Osteoblast (primary cell): ENCODE measurements at regions not wholly inside any gene's neighbourhood (a gene's known extent, or its start where the extent isn't known, plus 50 kb on each side); places are given as distances from the start of the nearest gene placed in this dataset.

Experiments
- DNase-seq: peaks from one replicate; pipeline ENCODE4 v3.0.0; 2011; ENCODE audit warnings: low spot score, mixed read lengths; ENCODE audit not compliant: insufficient read length; ENCODE audit errors: missing footprints
- H2AFZ ChIP-seq: 2 replicates; pipeline ENCODE4 v1.6.0; 2011; ENCODE audit warnings: mild to moderate bottlenecking, low read length
- H3K27ac ChIP-seq: 2 replicates; pipeline ENCODE4 v1.5.1; 2011; ENCODE audit warnings: mild to moderate bottlenecking, low read depth, low read length, moderate library complexity
- H3K27me3 ChIP-seq: 2 replicates; pipeline ENCODE4 v1.6.0; 2012; ENCODE audit warnings: mild to moderate bottlenecking, control low read depth, inconsistent platforms, low read length, moderate library complexity; ENCODE audit not compliant: insufficient read depth
- H3K36me3 ChIP-seq: 2 replicates; pipeline ENCODE4 v1.5.1; 2011; ENCODE audit warnings: mild to moderate bottlenecking, low read length, control low read depth, moderate library complexity; ENCODE audit not compliant: insufficient read depth
- H3K4me1 ChIP-seq: 2 replicates; pipeline ENCODE4 v1.5.1; 2011; ENCODE audit warnings: mild to moderate bottlenecking, low read length, control low read depth, moderate library complexity; ENCODE audit not compliant: insufficient read depth
- H3K4me2 ChIP-seq: 2 replicates; pipeline ENCODE4 v1.6.0; 2011; ENCODE audit warnings: mild to moderate bottlenecking, low read length; ENCODE audit not compliant: insufficient read depth
- H3K4me3 ChIP-seq: fragments of 200-600 bp; sonication (generic); 3 replicates; pipeline ENCODE4 v1.5.1; 2012; ENCODE audit warnings: mild to moderate bottlenecking, low read length, inconsistent platforms; ENCODE audit not compliant: insufficient read depth
- H3K79me2 ChIP-seq: 2 replicates; pipeline ENCODE4 v1.6.0; 2012; ENCODE audit warnings: mild to moderate bottlenecking, low read length, control low read depth, inconsistent platforms; ENCODE audit not compliant: insufficient read depth
- H3K9me3 ChIP-seq: 2 replicates; pipeline ENCODE4 v1.5.1; 2011; ENCODE audit warnings: low read depth, low read length, control low read depth
- H4K20me1 ChIP-seq: 2 replicates; pipeline ENCODE4 v1.6.0; 2012; ENCODE audit warnings: mild to moderate bottlenecking, low read length, control low read depth; ENCODE audit not compliant: insufficient read depth
- CTCF ChIP-seq: IDR thresholded peaks from 2 replicates; pipeline ENCODE4 v1.5.1; 2011; ENCODE audit warnings: mild to moderate bottlenecking, low read depth, low read length, moderate library complexity; ENCODE audit errors: extremely low read depth

GRCh38 chr22:34102633-34103032 is 182.4 kb upstream of the LARGE1 start:
- Histone ChIP-seq H3K27ac (no peak overlapping the region), H3K79me2 (no peaks in the 10 kb centered on the region), H3K36me3 (no peaks in the 10 kb centered on the region), H3K4me3 (no peak overlapping the region), H3K9me3 (no peaks in the 10 kb centered on the region), H3K27me3 (no peaks in the 10 kb centered on the region), H2AFZ (no peak overlapping the region), H4K20me1 (no peaks in the 10 kb centered on the region), H3K4me1 (no peaks in the 10 kb centered on the region), H3K4me2 (no peak overlapping the region)
- DNase-seq, result no peak
- no peak for TF ChIP-seq CTCF

GRCh38 chr22:34105461-34106062 is 185.3 kb upstream of the LARGE1 start:
- no peaks in the 10 kb centered on the region for H4K20me1 ChIP-seq
- no peak overlapping the region for H2AFZ ChIP-seq
- TF ChIP-seq CTCF, result no peak
- no peak overlapping the region for H3K4me3 ChIP-seq
- no peak overlapping the region for H3K27ac ChIP-seq
- H3K79me2 ChIP-seq, result no peaks in the 10 kb centered on the region
- H3K4me2 ChIP-seq, result no peak overlapping the region
- no peaks in the 10 kb centered on the region for H3K27me3 ChIP-seq
- H3K4me1 ChIP-seq, result no peaks in the 10 kb centered on the region
- no peaks in the 10 kb centered on the region for H3K9me3 ChIP-seq
- H3K36me3 ChIP-seq, result no peaks in the 10 kb centered on the region
- no peak for DNase-seq

- no peaks in the 10 kb centered on the region for H3K27me3 ChIP-seq
- no peaks in the 10 kb centered on the region for H4K20me1 ChIP-seq
- no peak overlapping the region for H2AFZ ChIP-seq
- no peaks in the 10 kb centered on the region for H3K36me3 ChIP-seq
- H3K4me3 ChIP-seq, result no peak overlapping the region
- no peaks in the 10 kb centered on the region for H3K79me2 ChIP-seq
- DNase-seq, result no peak
- H3K9me3 ChIP-seq, result no peaks in the 10 kb centered on the region
- no peak overlapping the region for H3K27ac ChIP-seq
- no peak for TF ChIP-seq CTCF
- H3K4me2 ChIP-seq, result no peak overlapping the region
- H3K4me1 ChIP-seq, result no peaks in the 10 kb centered on the region
These were observed 187.9 kb upstream of the LARGE1 start for GRCh38 chr22:34108168-34108567.

GRCh38 chr22:34111210-34111824 is 191.0 kb upstream of the LARGE1 start:
- no peaks in the 10 kb centered on the region for H3K9me3 ChIP-seq
- H3K36me3 ChIP-seq, result no peaks in the 10 kb centered on the region
- no peak overlapping the region for H3K4me2 ChIP-seq
- H2AFZ ChIP-seq, result no peak overlapping the region
- no peak for DNase-seq
- no peak overlapping the region for H3K27ac ChIP-seq
- H4K20me1 ChIP-seq, result no peaks in the 10 kb centered on the region
- no peaks in the 10 kb centered on the region for H3K4me1 ChIP-seq
- TF ChIP-seq CTCF, result peak; percentile 55
- no peak overlapping the region for H3K4me3 ChIP-seq
- no peaks in the 10 kb centered on the region for H3K79me2 ChIP-seq
- H3K27me3 ChIP-seq, result no peaks in the 10 kb centered on the region
